HCT116 (cell line): ENCODE measurements at regions not wholly inside any gene's neighbourhood (a gene's known extent, or its start where the extent isn't known, plus 50 kb on each side); places are given as distances from the start of the nearest gene placed in this dataset.

ENCODE experiments used
- ATAC-seq: fragments of 200-7000 bp; cut with Tn5 transposase; 2 replicates; pipeline ENCODE4 v1.9.1; 2020; ENCODE audit warnings: mild to moderate bottlenecking, moderate library complexity
- BruUV-seq: library from RNA; stranded (reverse); fragments of 400-500 nt; replicated peaks from 2 replicates; lab custom pipeline; 2021; lab: Mats Ljungman, UMichigan
- CTCF ChIA-PET: fragments of 300-600 bp; sonication (Branson Sonifier 250); formaldehyde crosslinking; loops from one replicate; lab custom pipeline; 2021; ENCODE audit warnings: antibody characterized with exemption; lab: Charles Lee
- POLR2A ChIA-PET: fragments of 300-600, 350-600 bp; sonication (Branson Sonifier 250); formaldehyde crosslinking; loops from one replicate; lab custom pipeline; 2021; ENCODE audit warnings: antibody characterized with exemption; lab: Charles Lee
- RAD21 ChIA-PET, 2 experiments: fragments of 300-600 bp; sonication (Branson Sonifier 250); formaldehyde crosslinking; loops; one replicate each; lab custom pipeline; 2023; ENCODE audit warnings: low total read pairs in 2 of 2; ENCODE audit not compliant: uncharacterized antibody in 2 of 2, unreplicated experiment in 2 of 2, low non-redundant PET in 1 of 2; lab: Charles Lee
- DNase-seq: peaks from one replicate; pipeline ENCODE4 v3.0.0-alpha.2; 2010; ENCODE audit warnings: low read depth, low spot score
- H2AFZ ChIP-seq: fragments of 200-600 bp; shearing (Covaris generic), sonication (generic); 2 replicates; pipeline ENCODE4 v1.6.1; 2017; ENCODE audit warnings: low read depth, mixed run types, mixed read lengths, antibody characterized with exemption, low read length; ENCODE audit not compliant: poor library complexity, severe bottlenecking
- H3K27ac ChIP-seq: 2 replicates; pipeline ENCODE4 v1.5.1; 2012; ENCODE audit warnings: low read depth, low read length
- H3K27me3 ChIP-seq: fragments of 200-600 bp; sonication (generic); 2 replicates; pipeline ENCODE4 v1.6.1; 2016; ENCODE audit warnings: mixed run types, low read length, mixed read lengths; ENCODE audit not compliant: insufficient read depth
- H3K36me3 ChIP-seq, 2 experiments: fragments of 200-500 bp in 1 of 2; fragments of 200-600 bp in 1 of 2; sonication (Bioruptor generic) in 1 of 2; sonication (generic) in 1 of 2; 2 replicates each; pipeline versions ENCODE4 v1.5.1 to v1.6.1; 2014 to 2016; ENCODE audit warnings: low read length in 2 of 2, inconsistent platforms in 1 of 2, mixed read lengths in 1 of 2, mixed run types in 1 of 2; ENCODE audit not compliant: insufficient read depth in 2 of 2, control insufficient read depth in 1 of 2
- H3K4me1 ChIP-seq, 2 experiments: fragments of 200-600 bp in 1 of 2; sonication (generic) in 1 of 2; 2 replicates each; pipeline versions ENCODE4 v1.5.1 to v1.6.1; 2012 to 2017; ENCODE audit warnings: low read length in 2 of 2, inconsistent platforms in 1 of 2, mild to moderate bottlenecking in 1 of 2, mixed read lengths in 1 of 2, mixed run types in 1 of 2, moderate library complexity in 1 of 2; ENCODE audit not compliant: insufficient read depth in 2 of 2, control insufficient read depth in 1 of 2
- H3K4me2 ChIP-seq: fragments of 200-600 bp; sonication (generic); 2 replicates; pipeline ENCODE4 v1.6.1; 2017; ENCODE audit warnings: mixed run types, low read length, mixed read lengths
- H3K4me3 ChIP-seq, 2 experiments: fragments of 200-600 bp in 1 of 2; sonication (generic) in 1 of 2; replicated peaks in 1 of 2; 2 replicates each; pipeline ENCODE4 v1.5.1; 2011 to 2016; ENCODE audit warnings: low read length in 2 of 2, control low read depth in 1 of 2, low read depth in 1 of 2, mild to moderate bottlenecking in 1 of 2, mixed read lengths in 1 of 2, mixed run types in 1 of 2
- H3K79me2 ChIP-seq: fragments of 200-600 bp; sonication (generic); 2 replicates; pipeline ENCODE4 v1.6.1; 2017; ENCODE audit warnings: mild to moderate bottlenecking, mixed run types, low read length, moderate library complexity, mixed read lengths; ENCODE audit not compliant: insufficient read depth
- H3K9ac ChIP-seq: fragments of 200-600 bp; sonication (generic); 2 replicates; pipeline ENCODE4 v1.6.1; 2016; ENCODE audit warnings: low read length, mixed read lengths
- H3K9me2 ChIP-seq: fragments of 200-600 bp; sonication (generic), shearing (Covaris generic); 2 replicates; pipeline ENCODE4 v1.6.1; 2017; ENCODE audit warnings: mixed run types, mild to moderate bottlenecking, moderate library complexity; ENCODE audit not compliant: insufficient read depth
- H3K9me3 ChIP-seq, 2 experiments: fragments of 200-500 bp in 1 of 2; fragments of 200-600 bp in 1 of 2; sonication (Bioruptor generic) in 1 of 2; sonication (generic) in 1 of 2; 2 replicates each; pipeline ENCODE4 v1.6.1; 2014 to 2017; ENCODE audit warnings: low read length in 2 of 2, mixed read lengths in 2 of 2, inconsistent platforms in 1 of 2, low read depth in 1 of 2, mild to moderate bottlenecking in 1 of 2, mixed run types in 1 of 2, moderate library complexity in 1 of 2; ENCODE audit not compliant: control insufficient read depth in 1 of 2, insufficient read depth in 1 of 2
- H4K20me1 ChIP-seq: fragments of 200-600 bp; sonication (generic), shearing (Covaris generic); 2 replicates; pipeline ENCODE4 v1.6.1; 2017; ENCODE audit warnings: mixed run types, mild to moderate bottlenecking, moderate library complexity; ENCODE audit not compliant: insufficient read depth
- EGR1 ChIP-seq: IDR thresholded peaks from 2 replicates; pipeline ENCODE4 v1.6.1; 2012; ENCODE audit warnings: low read depth
- EZH2 ChIP-seq: fragments of 200-600 bp; sonication (generic); IDR thresholded peaks from 2 replicates; pipeline ENCODE4 v1.6.1; 2017; ENCODE audit warnings: antibody characterized with exemption, mixed run types
- FOSL1 ChIP-seq: IDR thresholded peaks from 2 replicates; pipeline ENCODE4 v1.6.1; 2012; ENCODE audit warnings: low read depth
- JUND ChIP-seq: IDR thresholded peaks from 2 replicates; pipeline ENCODE4 v1.6.1; 2012
- RAD21 ChIP-seq: IDR thresholded peaks from 2 replicates; pipeline ENCODE4 v1.6.1; 2012; ENCODE audit warnings: low read depth, mild to moderate bottlenecking
- SRF ChIP-seq: IDR thresholded peaks from 2 replicates; pipeline ENCODE4 v1.6.1; 2012; ENCODE audit warnings: low read depth
- YY1 ChIP-seq: IDR thresholded peaks from 2 replicates; pipeline ENCODE4 v1.6.1; 2011; ENCODE audit warnings: low read length, low read depth, moderate library complexity, mild to moderate bottlenecking; ENCODE audit not compliant: insufficient replicate concordance; ENCODE audit errors: extremely low read depth
- ZFX ChIP-seq: fragments of 450-650 bp; IDR thresholded peaks from 2 replicates; pipeline ENCODE4 v1.6.1; 2017
- intact Hi-C: fragments of 100-400 bp; cut with micrococcal nuclease; formaldehyde crosslinking; loops from 2 replicates; pipeline ENCODE4 v1.10.0; 2022
- TF ChIP-seq, protein P1 (sequence below): IDR thresholded peaks from 2 replicates; pipeline ENCODE4 v1.6.1; 2012

DNA sequence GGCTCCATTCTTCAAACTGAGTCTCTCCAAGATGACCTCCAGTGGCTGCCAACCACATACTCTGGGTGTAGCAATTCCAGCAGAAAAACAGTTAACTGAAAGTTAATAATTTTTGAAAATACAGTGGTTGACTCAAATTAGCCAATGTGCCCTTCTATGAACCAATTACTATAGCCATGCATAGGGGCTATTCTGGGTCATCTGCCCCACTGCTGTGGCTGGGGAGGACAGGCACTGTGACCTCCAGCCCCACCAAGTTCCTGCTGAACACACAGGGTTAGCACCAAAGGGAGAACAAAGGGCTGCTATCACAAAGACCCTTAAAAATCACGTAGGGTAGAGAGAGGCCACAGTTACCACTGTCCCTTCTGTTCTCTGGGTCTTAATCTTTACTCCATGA, 123.0 kb downstream of the IRS1 start:
- TF ChIP-seq, protein P1, sequence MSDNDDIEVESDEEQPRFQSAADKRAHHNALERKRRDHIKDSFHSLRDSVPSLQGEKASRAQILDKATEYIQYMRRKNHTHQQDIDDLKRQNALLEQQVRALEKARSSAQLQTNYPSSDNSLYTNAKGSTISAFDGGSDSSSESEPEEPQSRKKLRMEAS = no peak
- TF ChIP-seq RAD21 (no peak), YY1 (no peak), EGR1 (no peak), EZH2 (no peak), SRF (no peak), JUND (no peak), ZFX (no peak)
- no TSS peak for BruUV-seq

GRCh38 chr2:226674123-226674522, 125.5 kb downstream of the IRS1 start:
- Histone ChIP-seq H3K27me3 (no peaks in the 10 kb centered on the region), H2AFZ (no peak overlapping the region), H3K4me1 (peaks cover 59 to 74% of the 10 kb centered on the region in 2 experiments), H3K9ac (peak overlapping the region; percentile 61), H3K4me2 (peak overlapping the region; percentile 57), H3K9me3 (no peaks in the 10 kb centered on the region), H4K20me1 (no peaks in the 10 kb centered on the region), H3K4me3 (no peak overlapping the region), H3K79me2 (no peaks in the 10 kb centered on the region), H3K9me2 (no peaks in the 10 kb centered on the region), H3K27ac (peak overlapping the region; percentile 98), H3K36me3 (peaks cover 0 to 5% of the 10 kb centered on the region in 2 experiments; a peak in 1 of 4 replicates)
- DNase-seq (no peak), ATAC-seq (peak; percentile 23; the same call in 1 of the 2 replicates)
- no peak for TF ChIP-seq EZH2
- peak; percentile 38; the same call in 1 of the 2 replicates for TF ChIP-seq JUND
- TF ChIP-seq FOSL1 = 0 out of 2 replicates have a peak, but pooled peaks have one; percentile 37
- no TSS peak for BruUV-seq
- CTCF ChIA-PET = interaction anchor here (0.6 to 1.4 kb wide), 2 partner anchors 22 to 87 kb away, joined by 3 read pairs; no protein-coding TSS in a partner anchor
- RAD21 ChIA-PET = interaction anchor here (0.5 to 1.4 kb wide), 2 partner anchors 81 to 492 kb away, joined by 3 to 5 read pairs; no protein-coding TSS in a partner anchor
- POLR2A ChIA-PET = interaction anchor here (1.0 to 4.3 kb wide), 6 partner anchors 10 to 86 kb away, joined by 3 to 35 read pairs (median 4); no protein-coding TSS in a partner anchor
- intact Hi-C loops = no loop called here

More for the DNA sequence above, 123.0 kb downstream of the IRS1 start:
- H3K79me2 ChIP-seq = no peaks in the 10 kb centered on the region
- H3K27me3 ChIP-seq = no peaks in the 10 kb centered on the region
- H3K4me1 ChIP-seq = peaks cover 52 to 62% of the 10 kb centered on the region in 2 experiments
- no peaks in the 10 kb centered on the region for H3K9me2 ChIP-seq
- no peak overlapping the region for H3K9ac ChIP-seq
- DNase-seq (no peak), ATAC-seq (no peak)
- peaks cover 0 to 3% of the 10 kb centered on the region in 2 experiments; a peak in 1 of 4 replicates for H3K36me3 ChIP-seq
- H3K27ac ChIP-seq = peak overlapping the region; percentile 98
- POLR2A ChIA-PET = no interaction called here
- no peaks in the 10 kb centered on the region for H4K20me1 ChIP-seq
- no peak overlapping the region for H3K4me3 ChIP-seq
- RAD21 ChIA-PET = no interaction called here
- intact Hi-C loops = no loop called here
- H2AFZ ChIP-seq = peak overlapping the region; percentile 68
- no peaks in the 10 kb centered on the region for H3K9me3 ChIP-seq
- H3K4me2 ChIP-seq = no peak overlapping the region
- CTCF ChIA-PET = no interaction called here
